ENCODE measurements at regions not wholly inside any gene's neighbourhood (a gene's known extent, or its start where the extent isn't known, plus 50 kb on each side); places are given as distances from the start of the nearest gene placed in this dataset.
"Not testable (repeated sequence)": the region's sequence is repeated elsewhere in the genome, so short reads cannot be mapped to it uniquely, and the experiment has no call there.

DNA sequence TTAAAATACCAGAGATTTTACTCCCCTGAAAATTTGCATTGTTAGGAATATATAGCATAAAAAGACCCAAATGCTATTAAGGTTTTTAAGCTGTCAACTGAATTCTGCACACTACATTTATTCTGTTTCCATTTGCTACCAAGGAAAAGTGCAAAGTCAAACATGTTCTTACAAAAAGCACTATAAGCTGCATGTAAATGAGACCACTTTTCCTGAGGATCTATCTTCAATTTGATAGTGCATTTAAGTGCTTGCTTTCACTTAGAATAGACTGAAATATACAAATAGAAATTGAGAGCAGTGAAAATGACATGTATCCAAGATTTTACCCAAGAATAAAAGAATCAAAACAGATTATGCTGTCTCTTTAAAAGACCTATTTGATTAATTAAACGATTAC is 1216.2 kb downstream of the ROBO2 start:
- TF ChIP-seq, protein P1, sequence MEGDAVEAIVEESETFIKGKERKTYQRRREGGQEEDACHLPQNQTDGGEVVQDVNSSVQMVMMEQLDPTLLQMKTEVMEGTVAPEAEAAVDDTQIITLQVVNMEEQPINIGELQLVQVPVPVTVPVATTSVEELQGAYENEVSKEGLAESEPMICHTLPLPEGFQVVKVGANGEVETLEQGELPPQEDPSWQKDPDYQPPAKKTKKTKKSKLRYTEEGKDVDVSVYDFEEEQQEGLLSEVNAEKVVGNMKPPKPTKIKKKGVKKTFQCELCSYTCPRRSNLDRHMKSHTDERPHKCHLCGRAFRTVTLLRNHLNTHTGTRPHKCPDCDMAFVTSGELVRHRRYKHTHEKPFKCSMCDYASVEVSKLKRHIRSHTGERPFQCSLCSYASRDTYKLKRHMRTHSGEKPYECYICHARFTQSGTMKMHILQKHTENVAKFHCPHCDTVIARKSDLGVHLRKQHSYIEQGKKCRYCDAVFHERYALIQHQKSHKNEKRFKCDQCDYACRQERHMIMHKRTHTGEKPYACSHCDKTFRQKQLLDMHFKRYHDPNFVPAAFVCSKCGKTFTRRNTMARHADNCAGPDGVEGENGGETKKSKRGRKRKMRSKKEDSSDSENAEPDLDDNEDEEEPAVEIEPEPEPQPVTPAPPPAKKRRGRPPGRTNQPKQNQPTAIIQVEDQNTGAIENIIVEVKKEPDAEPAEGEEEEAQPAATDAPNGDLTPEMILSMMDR (IDR thresholded peaks at IDR 0.05; ENCODE audit: insufficient read depth, low read depth, low read length), result no peak
- H3K36me3 ChIP-seq (ENCODE audit: control insufficient read depth, insufficient read depth, low read length), result no peaks in the 10 kb centered on the region
- no peaks in the 10 kb centered on the region for H3K27me3 ChIP-seq (ENCODE audit: control insufficient read depth, insufficient read depth, low read length)
- DNase-seq (ENCODE audit: low read depth), result no peak
- ChIA-PET POLR2A (no interaction called here), CTCF (no interaction called here)
- H3K4me3 ChIP-seq (ENCODE audit: low read depth, low read length), result no peak overlapping the region

DNA sequence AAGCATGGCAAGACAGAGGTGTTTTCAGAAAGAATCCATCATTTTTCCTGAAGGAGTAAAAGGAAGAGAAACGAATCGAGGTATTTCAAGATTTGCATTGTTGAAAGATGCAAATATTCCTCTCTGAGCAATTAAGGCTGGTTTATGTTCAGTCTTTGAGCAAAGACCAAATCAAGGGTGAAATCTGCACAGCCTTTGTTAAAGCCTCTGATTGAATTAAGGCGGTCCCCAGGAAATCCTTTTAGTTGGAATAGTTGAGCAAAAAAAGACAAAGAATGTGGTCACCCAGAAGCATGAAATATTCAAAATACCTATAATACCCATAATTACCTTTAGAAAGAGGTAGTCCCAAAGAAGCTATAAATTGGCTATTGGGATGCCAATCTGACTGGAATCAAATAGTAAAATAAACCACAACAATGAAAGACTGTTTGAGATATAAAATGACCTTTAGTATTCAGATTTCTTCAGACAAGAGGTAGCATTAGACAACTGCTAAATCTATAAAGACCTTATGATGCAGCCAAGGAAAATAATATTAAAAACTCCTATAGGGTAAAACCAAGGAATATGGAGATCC is 1218.1 kb downstream of the ROBO2 start:
- CTCF ChIA-PET, result interaction anchor here (1.5 kb wide), 1 partner anchor 9 kb away, joined by 3 read pairs; no protein-coding TSS in a partner anchor
- TF ChIP-seq, protein P1 (IDR thresholded peaks at IDR 0.05; ENCODE audit: insufficient read depth, low read depth, low read length), result no peak
- Histone ChIP-seq H3K36me3 (ENCODE audit: control insufficient read depth, insufficient read depth, low read length) (no peaks in the 10 kb centered on the region), H3K4me3 (ENCODE audit: low read depth, low read length) (no peak overlapping the region), H3K27me3 (ENCODE audit: control insufficient read depth, insufficient read depth, low read length) (no peaks in the 10 kb centered on the region)
- POLR2A ChIA-PET, result no interaction called here
- no peak for DNase-seq (ENCODE audit: low read depth)

DNA sequence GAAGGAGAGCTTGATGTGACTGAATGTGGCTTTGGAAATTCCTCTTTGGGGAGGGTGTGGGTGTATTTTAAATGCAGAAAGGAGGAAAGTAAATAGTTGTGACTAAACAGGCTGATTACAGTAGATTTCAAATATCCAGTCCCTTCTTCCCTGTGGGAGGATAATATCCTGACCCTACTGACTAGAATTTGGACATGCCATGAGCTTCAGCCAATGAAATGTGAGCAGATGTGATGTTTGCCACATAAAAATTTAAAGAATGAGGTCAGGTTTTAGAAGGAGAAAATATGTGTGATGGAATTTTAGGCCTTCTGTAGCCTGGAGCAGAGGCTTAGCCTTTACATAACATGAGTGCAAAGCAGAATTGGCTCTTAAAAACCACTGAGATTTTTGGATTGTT is 1218.9 kb downstream of the ROBO2 start:
- POLR2A ChIA-PET, result interaction anchor here (0.5 kb wide), 1 partner anchor 830 kb away, joined by 13 read pairs; no protein-coding TSS in a partner anchor
- Histone ChIP-seq H3K27me3 (ENCODE audit: control insufficient read depth, insufficient read depth, low read length) (no peaks in the 10 kb centered on the region), H3K36me3 (ENCODE audit: control insufficient read depth, insufficient read depth, low read length) (no peaks in the 10 kb centered on the region), H3K4me3 (ENCODE audit: low read depth, low read length) (no peak overlapping the region)
- CTCF ChIA-PET, result interaction anchor here (1.5 kb wide), 1 partner anchor 10 kb away, joined by 3 read pairs; no protein-coding TSS in a partner anchor
- TF ChIP-seq, protein P1 (IDR thresholded peaks at IDR 0.05; ENCODE audit: insufficient read depth, low read depth, low read length), result no peak
- DNase-seq (ENCODE audit: low read depth), result peak; percentile 94

DNA sequence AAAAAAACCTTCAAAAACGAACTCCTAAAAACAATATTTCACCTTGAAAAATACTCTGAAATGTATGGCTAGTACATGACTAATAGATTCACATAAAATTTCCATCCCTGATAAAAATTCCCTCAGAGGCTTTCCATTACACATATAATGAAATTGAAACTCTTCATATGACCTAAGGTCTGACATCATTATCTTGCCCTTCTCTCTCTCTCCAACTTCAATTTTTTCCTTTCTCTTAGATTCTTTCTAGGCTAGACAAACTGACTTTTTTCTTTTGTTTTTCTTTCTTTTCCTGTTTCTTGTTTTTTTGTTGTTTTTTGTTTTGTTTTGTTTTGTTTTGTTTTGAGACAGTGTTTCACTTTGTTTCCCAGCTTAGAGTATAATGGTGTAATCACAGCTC is 1220.5 kb downstream of the ROBO2 start:
- ChIA-PET POLR2A (no interaction called here), CTCF (no interaction called here)

DNA sequence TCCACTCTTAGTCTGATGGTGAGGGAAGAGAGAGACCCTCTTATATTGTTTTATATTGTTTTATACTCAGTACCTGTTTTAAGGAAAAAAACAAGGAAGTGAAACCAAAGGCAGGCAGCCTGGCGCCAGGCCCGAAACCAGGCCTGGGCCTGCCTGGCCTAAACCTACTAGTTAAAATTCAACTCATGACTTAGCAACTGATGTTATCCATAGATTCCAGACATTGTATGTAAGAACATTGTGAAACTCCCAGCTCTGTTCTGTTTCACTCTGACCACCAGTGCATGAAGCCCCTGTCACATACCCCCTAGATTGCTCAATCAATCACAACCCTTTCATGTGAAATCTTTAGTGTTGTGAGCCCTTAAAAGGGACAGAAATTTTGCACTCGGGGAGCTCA is 1226.7 kb downstream of the ROBO2 start:
- H3K27me3 ChIP-seq (ENCODE audit: control insufficient read depth, insufficient read depth, low read length); CTCF ChIA-PET; H3K4me3 ChIP-seq (ENCODE audit: low read depth, low read length); DNase-seq (ENCODE audit: low read depth); POLR2A ChIA-PET; H3K36me3 ChIP-seq (ENCODE audit: control insufficient read depth, insufficient read depth, low read length): not testable (repeated sequence)

More for the DNA sequence above, 1220.5 kb downstream of the ROBO2 start:
- no peak for DNase-seq (ENCODE audit: low read depth)
- no peaks in the 10 kb centered on the region for H3K27me3 ChIP-seq (ENCODE audit: control insufficient read depth, insufficient read depth, low read length)
- TF ChIP-seq, protein P1 (IDR thresholded peaks at IDR 0.05; ENCODE audit: insufficient read depth, low read depth, low read length), result no peak
- no peaks in the 10 kb centered on the region for H3K36me3 ChIP-seq (ENCODE audit: control insufficient read depth, insufficient read depth, low read length)
- no peak overlapping the region for H3K4me3 ChIP-seq (ENCODE audit: low read depth, low read length)

DNA sequence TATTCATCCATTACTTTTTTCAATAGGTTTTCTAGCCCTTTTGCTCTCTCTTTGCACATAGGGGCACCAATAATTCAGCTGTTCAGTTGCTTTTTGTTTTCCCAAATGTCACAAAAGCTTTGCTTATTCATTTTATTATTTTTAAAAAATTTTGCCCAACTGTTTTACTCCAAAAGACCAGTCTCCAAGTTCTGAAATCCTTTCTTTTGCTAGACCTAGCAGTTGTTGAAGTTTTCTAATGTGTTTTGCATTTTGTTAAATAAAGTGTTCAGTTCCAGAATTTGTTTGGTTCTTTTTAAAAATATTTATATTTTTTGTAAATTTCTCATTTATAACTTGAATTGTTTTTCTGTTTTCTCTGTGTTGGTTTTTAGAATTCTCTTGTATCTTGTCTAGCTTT is 1227.3 kb downstream of the ROBO2 start:
- DNase-seq (ENCODE audit: low read depth), result no peak
- POLR2A ChIA-PET, result no interaction called here
- CTCF ChIA-PET, result no interaction called here
- H3K4me3 ChIP-seq (ENCODE audit: low read depth, low read length), result no peak overlapping the region
- H3K36me3 ChIP-seq (ENCODE audit: control insufficient read depth, insufficient read depth, low read length), result no peaks in the 10 kb centered on the region
- TF ChIP-seq, protein P1 (IDR thresholded peaks at IDR 0.05; ENCODE audit: insufficient read depth, low read depth, low read length), result no peak
- H3K27me3 ChIP-seq (ENCODE audit: control insufficient read depth, insufficient read depth, low read length), result no peaks in the 10 kb centered on the region
